NCI-H69 (cell line): ENCODE measurements at regions not wholly inside any gene's neighbourhood (a gene's known extent, or its start where the extent isn't known, plus 50 kb on each side); places are given as distances from the start of the nearest gene placed in this dataset.
"Not testable (repeated sequence)": the region's sequence is repeated elsewhere in the genome, so short reads cannot be mapped to it uniquely, and the experiment has no call there.

Source experiments
- DNase-seq: peaks from one replicate; lab custom pipeline; 2025; lab: John Stamatoyannopoulos, UW

DNA sequence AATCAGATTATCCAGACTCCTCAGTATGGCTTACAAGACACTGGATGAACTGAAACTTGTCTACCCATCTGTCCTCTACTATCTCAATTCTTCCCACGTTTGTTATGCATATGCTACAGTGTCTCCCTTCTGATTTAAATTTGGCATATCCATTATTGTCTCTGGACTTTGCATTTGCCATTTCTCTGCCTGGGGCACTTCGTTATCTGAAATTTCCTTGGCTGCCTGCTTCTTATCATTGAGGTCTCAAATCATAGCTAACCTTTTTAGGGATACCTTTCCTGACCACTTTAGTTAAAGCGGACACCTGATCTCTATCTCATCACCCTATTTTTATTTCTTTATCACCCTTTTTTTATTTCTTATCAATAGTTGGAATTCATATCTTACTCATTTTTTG lies 853.4 kb downstream of the KCNJ2 start:
- no peak for DNase-seq

GRCh38 chr17:71023249-71024030 lies 854.1 kb downstream of the KCNJ2 start:
- DNase-seq = peak; percentile 89

DNA sequence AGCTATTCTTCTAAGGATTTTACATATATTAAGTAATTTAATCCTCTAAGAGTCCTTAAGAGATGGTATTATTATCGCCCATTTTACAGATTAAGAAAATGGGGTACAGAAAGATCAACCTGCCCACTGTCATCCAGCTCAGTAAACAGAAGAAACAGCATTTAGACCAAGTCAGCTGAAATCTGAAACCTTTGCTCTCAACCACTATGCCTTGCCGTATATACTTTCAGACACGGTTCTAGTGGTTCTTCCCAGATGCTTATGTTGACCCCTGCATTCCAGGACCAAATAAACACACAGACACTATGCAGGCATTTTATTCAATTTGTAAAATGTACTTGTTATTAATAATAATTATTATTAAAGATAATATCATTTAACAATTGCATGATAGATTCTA lies 854.8 kb downstream of the KCNJ2 start:
- peak; percentile 63 for DNase-seq

- no peak for DNase-seq
Measured at GRCh38 chr17:71024969-71025368, 855.6 kb downstream of the KCNJ2 start.

- no peak for DNase-seq
Measured at GRCh38 chr17:71029246-71029645, 859.9 kb downstream of the KCNJ2 start.

DNA sequence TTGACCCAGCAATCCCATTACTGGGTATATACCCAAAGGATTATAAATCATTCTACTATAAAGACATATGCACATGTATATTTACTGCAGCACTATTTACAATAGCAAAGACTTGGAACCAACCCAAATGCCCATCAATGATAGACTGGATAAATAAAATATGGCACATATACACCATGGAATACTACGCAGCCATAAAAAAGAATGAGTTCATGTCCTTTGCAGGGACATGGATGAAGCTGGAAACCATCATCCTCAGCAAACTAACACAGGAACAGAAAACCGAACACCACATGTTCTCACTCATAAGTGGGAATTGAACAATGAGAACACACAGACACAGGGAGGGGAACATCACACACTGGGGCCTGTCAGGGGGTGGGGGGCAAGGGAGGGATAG lies 862.0 kb downstream of the KCNJ2 start:
- DNase-seq = not testable (repeated sequence)

DNA sequence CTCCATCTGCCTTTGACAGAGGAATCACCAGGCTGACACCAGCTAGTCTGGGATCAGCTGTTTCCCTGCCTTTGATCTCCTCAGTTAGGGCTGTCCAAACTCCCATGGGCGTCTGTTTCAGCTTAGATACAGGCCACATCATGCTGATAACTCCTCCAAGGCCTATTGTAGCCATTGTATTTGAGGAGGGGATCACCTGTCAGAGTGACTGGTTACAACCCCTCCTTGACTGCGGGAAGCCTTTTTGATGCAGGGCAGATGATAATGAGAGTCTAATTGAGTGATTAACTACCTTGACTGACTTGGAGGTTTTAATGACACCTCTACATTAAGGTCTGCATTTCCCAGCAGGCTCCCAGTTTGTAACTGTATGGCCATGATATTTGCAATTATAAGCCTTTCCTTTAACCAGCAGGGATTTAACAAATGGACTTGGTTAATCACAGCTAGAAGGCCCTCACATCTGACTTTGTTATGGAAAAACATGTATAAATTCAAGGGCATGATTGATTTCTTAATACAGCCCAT lies 863.5 kb downstream of the KCNJ2 start:
- DNase-seq = peak; percentile 100

- peak; percentile 98 for DNase-seq
Measured at GRCh38 chr17:71033336-71033735, 864.0 kb downstream of the KCNJ2 start.

GRCh38 chr17:71035226-71035625 lies 865.9 kb downstream of the KCNJ2 start:
- DNase-seq = no peak

- no peak for DNase-seq
Measured at GRCh38 chr17:71037386-71037785, 868.1 kb downstream of the KCNJ2 start.

DNA sequence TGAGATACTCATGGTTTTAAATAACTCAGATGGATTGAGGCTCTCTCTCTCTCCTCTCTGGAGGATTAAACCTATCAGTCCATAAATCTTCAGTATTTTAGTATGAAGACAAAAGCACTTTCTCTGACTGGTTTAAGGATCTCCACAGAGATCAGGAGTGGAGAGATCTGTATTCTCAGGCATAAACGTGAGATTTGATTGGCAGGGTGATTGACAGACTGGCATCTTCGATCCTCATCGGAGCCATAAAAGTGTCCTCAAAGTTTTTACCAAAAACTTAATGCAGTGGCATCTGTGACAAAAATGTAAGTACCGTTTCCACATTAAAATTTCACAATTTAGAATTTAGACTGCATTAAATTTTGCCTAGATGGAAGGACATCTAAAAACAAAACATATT lies 870.1 kb downstream of the KCNJ2 start:
- no peak for DNase-seq

GRCh38 chr17:71052971-71053370 lies 883.6 kb downstream of the KCNJ2 start:
- peak; percentile 62 for DNase-seq

DNA sequence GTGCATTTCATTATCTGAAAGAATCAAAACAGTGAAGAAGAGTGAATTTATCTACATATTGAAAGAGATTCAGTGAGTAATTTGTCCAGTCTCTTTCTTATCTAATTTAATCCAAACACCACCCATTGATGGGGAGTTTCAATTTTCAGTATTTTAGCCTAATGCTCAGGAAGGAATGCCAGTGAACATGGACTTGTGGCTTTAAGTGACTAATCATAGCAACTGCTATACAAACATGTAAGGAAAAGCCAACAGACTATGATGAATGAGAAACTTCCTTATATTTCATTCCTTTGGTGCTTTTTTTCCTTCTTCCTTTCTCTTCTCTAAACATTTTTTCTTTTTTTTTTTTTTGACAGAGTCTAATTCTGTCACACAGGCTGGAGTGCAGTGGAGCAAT lies 885.8 kb downstream of the KCNJ2 start:
- no peak for DNase-seq

- DNase-seq = no peak
Measured at GRCh38 chr17:71057448-71057847, 888.1 kb downstream of the KCNJ2 start.

DNA sequence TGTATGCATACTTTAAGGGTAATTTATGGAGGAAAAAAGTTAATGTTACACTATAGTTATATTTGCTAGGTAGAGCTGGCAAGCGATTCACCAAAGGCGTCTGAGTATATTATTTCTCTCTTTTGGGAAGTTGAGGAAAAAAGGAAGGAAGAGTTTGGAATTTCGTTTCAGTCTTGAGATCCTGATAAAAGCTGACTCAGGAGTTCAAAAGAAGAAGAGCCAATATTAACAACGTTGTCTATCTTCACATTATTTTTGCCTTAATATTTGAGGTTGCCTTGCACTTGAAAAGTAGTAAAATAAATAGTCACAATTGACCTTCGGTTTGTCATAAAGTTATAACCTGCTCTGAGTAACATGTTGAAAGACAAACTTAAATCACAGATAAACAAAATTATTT lies 888.6 kb downstream of the KCNJ2 start:
- DNase-seq = no peak

GRCh38 chr17:71063127-71063526 lies 893.8 kb downstream of the KCNJ2 start:
- peak; percentile 77 for DNase-seq

DNA sequence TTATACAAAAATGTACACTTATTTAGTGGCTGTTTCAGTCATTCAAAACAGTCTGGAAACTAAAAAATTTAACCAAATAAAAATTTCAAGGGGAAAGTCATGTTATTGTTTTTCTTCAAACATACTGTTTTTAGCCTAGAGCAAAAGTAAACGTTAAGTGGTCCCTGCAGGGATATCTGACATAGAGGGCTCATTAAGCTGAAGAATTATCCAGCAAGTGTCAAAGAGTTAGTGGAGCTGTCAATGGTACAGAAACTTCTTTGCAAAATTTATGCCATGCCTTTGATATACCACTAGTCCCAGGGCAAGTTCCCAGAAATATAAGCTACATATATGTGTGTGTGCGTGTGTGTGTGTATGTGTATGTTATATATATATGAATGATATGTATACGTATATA lies 894.2 kb downstream of the KCNJ2 start:
- DNase-seq = peak; percentile 84

DNA sequence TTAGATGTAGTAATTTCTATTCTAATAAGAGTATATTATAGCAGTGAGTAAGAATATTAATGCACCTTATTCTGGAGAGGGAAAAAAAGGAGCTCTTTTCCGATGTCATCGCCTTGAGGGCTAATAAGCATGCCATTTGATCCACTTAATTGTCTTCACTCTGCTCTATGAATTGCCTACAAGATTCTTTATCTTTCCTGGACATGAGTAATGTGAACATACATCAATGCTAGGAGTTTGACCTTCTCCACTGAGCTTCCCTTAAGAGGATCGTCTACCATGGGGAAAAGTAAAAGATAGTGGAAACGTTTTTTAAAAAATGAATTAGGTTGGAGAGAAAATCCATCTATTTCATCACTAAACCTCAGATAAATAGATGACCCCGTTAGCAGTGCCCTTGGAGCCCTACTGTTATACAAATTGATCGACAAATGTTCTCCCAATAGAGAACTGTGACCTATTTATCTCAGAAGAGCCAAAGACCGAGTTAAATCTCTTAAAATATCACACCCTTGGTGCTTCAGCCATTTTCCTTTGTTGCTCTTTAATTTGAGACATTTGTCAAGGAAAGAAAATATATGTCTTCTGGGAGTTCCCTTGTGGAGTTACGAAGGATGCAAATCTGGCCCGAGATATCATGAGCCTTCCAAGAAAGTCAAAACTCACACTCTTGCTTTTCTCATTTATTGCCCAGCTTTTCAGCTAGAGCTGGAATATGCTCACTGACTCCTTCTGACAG lies 898.5 kb downstream of the KCNJ2 start:
- peak; percentile 22 for DNase-seq

DNA sequence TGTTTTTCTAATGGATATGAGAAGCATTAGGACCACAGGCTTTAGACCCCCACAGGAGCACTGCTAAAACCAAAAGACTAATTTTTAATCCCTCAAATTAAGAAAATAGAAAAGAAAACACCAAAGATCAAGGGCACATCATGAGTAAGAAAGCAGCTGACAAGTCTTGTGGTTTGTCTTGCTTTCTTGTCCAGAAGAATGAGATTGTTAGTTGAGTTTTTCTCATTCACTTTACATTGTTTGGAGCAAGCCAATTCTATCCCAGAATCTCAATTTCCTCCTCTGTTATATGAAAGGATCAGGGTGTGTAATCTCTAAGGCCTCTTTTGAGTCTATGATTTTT lies 899.0 kb downstream of the KCNJ2 start:
- no peak for DNase-seq

DNA sequence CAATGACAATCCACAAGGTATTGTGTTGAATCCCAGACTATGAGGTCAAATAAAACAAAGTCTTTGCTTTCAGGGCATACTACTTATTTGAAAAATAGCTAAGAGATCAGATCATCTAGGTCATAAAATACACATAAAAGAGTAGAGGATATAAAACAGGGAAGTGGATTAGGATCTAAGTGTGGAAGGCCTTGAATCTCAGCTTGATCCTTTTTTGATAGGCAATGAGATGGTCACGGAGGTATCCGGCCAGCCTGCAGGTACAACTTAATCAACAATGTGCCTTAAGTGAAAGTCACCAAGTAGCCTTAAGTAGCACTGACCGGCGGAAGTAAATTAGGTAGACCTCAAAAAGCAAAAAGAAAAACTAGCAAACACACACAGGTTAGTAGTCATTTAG lies 901.7 kb downstream of the KCNJ2 start:
- no peak for DNase-seq

- DNase-seq = no peak
Measured at GRCh38 chr17:71071837-71072236, 902.5 kb downstream of the KCNJ2 start.

DNA sequence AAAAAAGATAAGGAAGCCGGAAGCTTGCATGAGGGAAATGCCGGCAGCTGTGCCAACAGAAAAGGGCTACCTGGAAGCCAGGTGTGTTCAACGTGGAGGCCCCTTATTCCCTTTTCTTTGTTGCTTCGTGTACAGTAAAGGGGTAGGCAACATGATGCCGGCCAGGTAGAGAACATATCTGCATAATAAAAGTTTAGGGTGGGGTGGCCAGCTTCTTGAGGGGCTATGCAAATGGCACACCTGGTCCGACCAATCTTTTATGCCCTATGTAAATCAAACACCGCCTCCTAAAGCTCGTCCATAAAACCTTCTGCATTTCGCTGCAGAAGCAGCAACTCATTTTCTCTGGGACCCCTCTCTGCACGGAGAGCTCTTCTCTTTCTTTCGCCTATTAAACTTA lies 911.6 kb downstream of the KCNJ2 start:
- no peak for DNase-seq

DNA sequence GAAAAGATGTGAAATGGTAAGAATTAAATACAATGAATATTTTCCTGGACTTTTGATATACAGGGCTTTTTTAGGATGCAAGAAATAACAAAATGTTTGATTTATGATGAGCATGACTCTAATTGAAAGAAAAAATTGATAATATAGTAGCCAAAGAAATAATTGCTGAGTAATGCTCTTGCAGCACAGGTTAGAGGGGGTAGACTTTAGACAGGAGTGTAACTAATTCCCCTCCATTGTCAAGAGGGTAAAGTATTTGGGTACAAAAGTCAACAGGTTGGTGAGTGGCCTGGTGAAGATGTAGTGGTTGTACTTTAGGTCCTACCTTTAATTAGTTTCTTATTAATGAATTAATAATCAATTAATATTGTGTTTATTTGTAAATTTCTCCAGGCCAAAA lies 912.3 kb downstream of the KCNJ2 start:
- no peak for DNase-seq
